H1 (cell line): ENCODE measurements at regions not wholly inside any gene's neighbourhood (a gene's known extent, or its start where the extent isn't known, plus 50 kb on each side); places are given as distances from the start of the nearest gene placed in this dataset.

Experiments
- CTCF ChIA-PET: fragments of 300-600 bp; sonication (Branson Sonifier 250); formaldehyde crosslinking; loops from one replicate; lab custom pipeline; 2021; ENCODE audit not compliant: partially characterized antibody; lab: Charles Lee
- POLR2A ChIA-PET: fragments of 300-600 bp; sonication (Branson Sonifier 250); formaldehyde crosslinking; loops from one replicate; lab custom pipeline; 2021; ENCODE audit warnings: inconsistent platforms; ENCODE audit not compliant: partially characterized antibody; lab: Charles Lee
- DNase-seq, 2 experiments: peaks; one replicate each; pipeline versions ENCODE4 v3.0.0 to v3.0.0-alpha.2; 2010 to 2022; ENCODE audit warnings: low spot score in 2 of 2, low read depth in 1 of 2, mixed read lengths in 1 of 2
- FAIRE-seq: peaks from 2 replicates; lab custom pipeline; 2011; peaks lifted over from hg19 to GRCh38; lab: Jason Lieb, UNC
- H2AFZ ChIP-seq: 2 replicates; pipeline ENCODE4 v1.8.1; 2012; ENCODE audit warnings: low read length, inconsistent platforms
- H2AK5ac ChIP-seq: 2 replicates; pipeline ENCODE4 v1.6.1; 2013; ENCODE audit warnings: low read depth, low read length
- H2BK120ac ChIP-seq: replicated peaks from 2 replicates; pipeline ENCODE3; 2013; ENCODE audit warnings: low read depth, low read length, inconsistent platforms
- H2BK12ac ChIP-seq: 2 replicates; pipeline ENCODE4 v1.6.1; 2013; ENCODE audit warnings: low read depth, low read length
- H2BK15ac ChIP-seq: 2 replicates; pipeline ENCODE4 v1.6.1; 2013; ENCODE audit warnings: low read length
- H2BK20ac ChIP-seq: 2 replicates; pipeline ENCODE4 v1.6.1; 2013; ENCODE audit warnings: low read length
- H2BK5ac ChIP-seq: 2 replicates; pipeline ENCODE4 v1.6.1; 2013; ENCODE audit warnings: low read depth, low read length
- H3K14ac ChIP-seq: 2 replicates; pipeline ENCODE4 v1.6.1; 2013; ENCODE audit warnings: inconsistent platforms; ENCODE audit not compliant: insufficient read length
- H3K18ac ChIP-seq: 2 replicates; pipeline ENCODE4 v1.6.1; 2013; ENCODE audit warnings: low read length; ENCODE audit errors: extremely low read depth
- H3K23ac ChIP-seq: 2 replicates; pipeline ENCODE4 v1.6.1; 2013; ENCODE audit warnings: inconsistent platforms; ENCODE audit not compliant: insufficient read length
- H3K23me2 ChIP-seq: 2 replicates; pipeline ENCODE4 v1.6.1; 2013; ENCODE audit warnings: low read depth, low read length
- H3K27ac ChIP-seq: 2 replicates; pipeline ENCODE4 v1.6.1; 2011; ENCODE audit warnings: low read depth, low read length, inconsistent platforms
- H3K27me3 ChIP-seq, 4 experiments: replicated peaks in 1 of 4; 1 replicate in 1 of 4; 2 replicates in 3 of 4; pipeline versions ENCODE4 v1.6.1 to v1.8.1; 2011 to 2013; ENCODE audit warnings: low read length in 3 of 4, mild to moderate bottlenecking in 3 of 4, inconsistent platforms in 2 of 4, mixed read lengths in 2 of 4, moderate library complexity in 1 of 4; ENCODE audit not compliant: control insufficient read depth in 3 of 4, insufficient read depth in 3 of 4; ENCODE audit errors: extremely low read depth in 1 of 4
- H3K36me3 ChIP-seq, 4 experiments: 2 replicates each; pipeline versions ENCODE4 v1.6.1 to v1.8.1; 2011 to 2013; ENCODE audit warnings: mild to moderate bottlenecking in 4 of 4, low read length in 3 of 4, moderate library complexity in 2 of 4, control low read depth in 1 of 4, inconsistent platforms in 1 of 4; ENCODE audit not compliant: insufficient read depth in 4 of 4, control insufficient read depth in 2 of 4
- H3K4ac ChIP-seq: replicated peaks from 2 replicates; pipeline ENCODE3; 2013; ENCODE audit warnings: low read length, low read depth, mixed read lengths, inconsistent platforms; ENCODE audit not compliant: insufficient read length
- H3K4me1 ChIP-seq, 4 experiments: replicated peaks in 1 of 4; 1 replicate in 1 of 4; 2 replicates in 3 of 4; pipeline versions ENCODE4 v1.6.1 to v1.8.1; 2011 to 2013; ENCODE audit warnings: low read length in 3 of 4, inconsistent platforms in 2 of 4, mixed read lengths in 1 of 4; ENCODE audit not compliant: insufficient read depth in 4 of 4, control insufficient read depth in 3 of 4
- H3K4me2 ChIP-seq, 2 experiments: 2 replicates each; pipeline versions ENCODE4 v1.6.1 to v1.8.1; 2011 to 2013; ENCODE audit warnings: low read depth in 2 of 2, low read length in 2 of 2, control low read depth in 1 of 2, inconsistent platforms in 1 of 2, mild to moderate bottlenecking in 1 of 2; ENCODE audit not compliant: insufficient read depth in 1 of 2
- H3K4me3 ChIP-seq, 4 experiments: fragments of 200-600, 300-600 bp in 1 of 4; sonication (generic), shearing (Covaris generic), sonication (Bioruptor Twin) in 1 of 4; 2 replicates each; pipeline versions ENCODE4 v1.5.1 to v1.8.1; 2011 to 2016; ENCODE audit warnings: low read length in 4 of 4, low read depth in 3 of 4, control low read depth in 2 of 4, inconsistent platforms in 2 of 4, mild to moderate bottlenecking in 2 of 4, mixed read lengths in 1 of 4, moderate library complexity in 1 of 4; ENCODE audit not compliant: insufficient read depth in 2 of 4; ENCODE audit errors: extremely low read depth in 1 of 4
- H3K56ac ChIP-seq: replicated peaks from 2 replicates; pipeline ENCODE3; 2013; ENCODE audit warnings: low read depth, mild to moderate bottlenecking, mixed read lengths, low read length, inconsistent platforms; ENCODE audit not compliant: insufficient read length
- H3K79me1 ChIP-seq: 2 replicates; pipeline ENCODE4 v1.6.1; 2013; ENCODE audit warnings: low read depth, low read length, control low read depth
- H3K79me2 ChIP-seq, 2 experiments: 2 replicates each; pipeline versions ENCODE4 v1.6.1 to v1.8.1; 2012 to 2013; ENCODE audit warnings: low read length in 2 of 2, mild to moderate bottlenecking in 2 of 2, inconsistent platforms in 1 of 2; ENCODE audit not compliant: insufficient read depth in 2 of 2, control insufficient read depth in 1 of 2
- H3K9ac ChIP-seq, 4 experiments: replicated peaks in 1 of 4; 1 replicate in 1 of 4; 2 replicates in 3 of 4; pipeline versions ENCODE4 v1.6.1 to v1.8.1; 2011 to 2013; ENCODE audit warnings: low read depth in 3 of 4, low read length in 3 of 4, control low read depth in 2 of 4, mild to moderate bottlenecking in 2 of 4, moderate library complexity in 2 of 4, inconsistent platforms in 1 of 4; ENCODE audit errors: extremely low read depth in 1 of 4
- H3K9me3 ChIP-seq, 2 experiments: 2 replicates each; pipeline versions ENCODE4 v1.6.1 to v1.8.1; 2012 to 2013; ENCODE audit warnings: mild to moderate bottlenecking in 2 of 2, moderate library complexity in 2 of 2, control low read depth in 1 of 2, inconsistent platforms in 1 of 2, low read depth in 1 of 2, low read length in 1 of 2, mixed read lengths in 1 of 2; ENCODE audit not compliant: insufficient read depth in 2 of 2
- H4K20me1 ChIP-seq, 2 experiments: replicated peaks in 1 of 2; 2 replicates each; pipeline versions ENCODE3 to v1.8.1; 2011 to 2013; ENCODE audit warnings: inconsistent platforms in 2 of 2, low read length in 2 of 2, mild to moderate bottlenecking in 1 of 2; ENCODE audit not compliant: insufficient read depth in 2 of 2, control insufficient read depth in 1 of 2
- H4K5ac ChIP-seq: 2 replicates; pipeline ENCODE4 v1.6.1; 2013; ENCODE audit warnings: low read length, low read depth, mixed read lengths, inconsistent platforms; ENCODE audit not compliant: insufficient read length
- H4K8ac ChIP-seq: 2 replicates; pipeline ENCODE4 v1.8.0; 2013; ENCODE audit warnings: mild to moderate bottlenecking, moderate library complexity, low read length, inconsistent platforms; ENCODE audit not compliant: insufficient read depth; ENCODE audit errors: extremely low read depth
- H4K91ac ChIP-seq: replicated peaks from 2 replicates; pipeline ENCODE3; 2013; ENCODE audit warnings: low read length, mixed read lengths, inconsistent platforms; ENCODE audit not compliant: insufficient read length
- ASH2L ChIP-seq: fragments of 200-600, 300-600 bp; sonication (generic); IDR thresholded peaks from one replicate; pipeline ENCODE4 v1.7.1; 2017; ENCODE audit warnings: low read length
- FOSL1 ChIP-seq: IDR thresholded peaks from 2 replicates; pipeline ENCODE4 v1.6.1; 2011; ENCODE audit warnings: mild to moderate bottlenecking, low read depth, low read length, moderate library complexity; ENCODE audit not compliant: insufficient read depth
- KDM1A ChIP-seq: fragments of 200-600, 300-600 bp; sonication (generic); IDR thresholded peaks from 2 replicates; pipeline ENCODE4 v1.7.1; 2016; ENCODE audit warnings: mild to moderate bottlenecking, low read length, borderline replicate concordance
- NRF1 ChIP-seq: IDR thresholded peaks from 2 replicates; pipeline ENCODE4 v1.6.1; 2011; ENCODE audit warnings: mild to moderate bottlenecking, low read depth, low read length, improper control_type of control experiment
- POLR2AphosphoS5 ChIP-seq: IDR thresholded peaks from 2 replicates; pipeline ENCODE4 v1.6.1; 2011; ENCODE audit warnings: low read depth, low read length
- RAD21 ChIP-seq, 2 experiments: IDR thresholded peaks in 1 of 2; conservative IDR thresholded peaks in 1 of 2; 2 replicates each; pipeline ENCODE4 v1.6.1; 2011; ENCODE audit warnings: low read depth in 2 of 2, low read length in 2 of 2, improper control_type of control experiment in 1 of 2, inconsistent platforms in 1 of 2, mild to moderate bottlenecking in 1 of 2, moderate library complexity in 1 of 2
- RBBP5 ChIP-seq: IDR thresholded peaks from 2 replicates; pipeline ENCODE4 v1.7.1; 2012; ENCODE audit warnings: low read depth, mild to moderate bottlenecking, inconsistent platforms, low read length, moderate library complexity, borderline replicate concordance
- SRF ChIP-seq: IDR thresholded peaks from 2 replicates; pipeline ENCODE4 v1.6.1; 2011; ENCODE audit warnings: mild to moderate bottlenecking, low read depth, low read length, moderate library complexity
- YY1 ChIP-seq: IDR thresholded peaks from 2 replicates; pipeline ENCODE4 v1.6.1; 2011; ENCODE audit warnings: low read depth, mild to moderate bottlenecking, low read length
- WGBS, 2 experiments: shearing (Covaris generic) in 1 of 2; methylation state at CpG; one replicate each; pipeline versions ENCODE4 v1.1.6 to v1.1.7; 2013 to 2015; ENCODE audit warnings: low lambda C conversion rate in 2 of 2, mixed read lengths in 2 of 2, inconsistent platforms in 1 of 2, low coverage in 1 of 2, missing lambda C conversion rate in 1 of 2; ENCODE audit not compliant: insufficient replicate concordance in 2 of 2, insufficient coverage in 1 of 2, insufficient read length in 1 of 2; ENCODE audit errors: extremely low coverage in 1 of 2, missing lambda C conversion rate in 1 of 2; 5-methylcytosine and 5-hydroxymethylcytosine counted together
- TF ChIP-seq, protein P1 (sequence below): IDR thresholded peaks from 2 replicates; pipeline ENCODE4 v1.6.1; 2011; ENCODE audit warnings: low read length, improper control_type of control experiment

DNA sequence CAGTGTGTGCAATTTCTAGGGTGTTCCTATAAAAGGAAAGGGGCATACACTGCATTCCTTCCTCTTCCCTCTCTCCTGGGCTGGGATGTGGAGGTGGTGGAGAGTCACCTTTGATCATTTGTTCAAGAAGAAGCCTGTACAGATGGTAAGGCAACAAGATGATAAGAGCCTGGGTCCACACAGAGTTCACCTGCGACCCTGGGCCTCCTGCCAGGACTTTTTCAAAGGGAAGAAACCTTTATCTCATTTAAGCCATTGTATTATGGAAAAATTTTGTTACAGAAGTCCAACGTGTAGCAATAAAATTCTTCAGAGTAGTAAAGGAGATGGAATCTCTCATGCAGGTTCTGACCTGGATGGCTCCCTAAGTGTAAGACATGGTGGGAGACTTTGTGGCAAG, 189.1 kb downstream of the MIS18A start:
- FAIRE-seq = no peak
- 91% methylated on average over 2 of the region's 2 CpGs; no CpG with 5 or more reads in 1 of the 2 experiments for WGBS, 2 experiments
- H3K27ac ChIP-seq = no peak overlapping the region

More for the DNA sequence above, 189.1 kb downstream of the MIS18A start:
- H2BK12ac ChIP-seq = no peak overlapping the region
- H3K23me2 ChIP-seq = no peaks in the 10 kb centered on the region; the same call in 1 of the 2 replicates
- no peak overlapping the region for H3K14ac ChIP-seq
- H3K9ac ChIP-seq = no peak overlapping the region
- H3K27me3 ChIP-seq = no peaks in the 10 kb centered on the region
- no peak overlapping the region for H3K4ac ChIP-seq
- no peak for TF ChIP-seq SRF
- no peak for TF ChIP-seq NRF1
- TF ChIP-seq RAD21 (IDR thresholded peaks at IDR 0.05 in 1 of 2, conservative IDR thresholded peaks at IDR 0.05 in 1 of 2; ENCODE audit: low read depth in 2 of 2, low read length in 2 of 2) = no peak
- no peak for TF ChIP-seq KDM1A
- TF ChIP-seq ASH2L = no peak
- TF ChIP-seq, protein P1, sequence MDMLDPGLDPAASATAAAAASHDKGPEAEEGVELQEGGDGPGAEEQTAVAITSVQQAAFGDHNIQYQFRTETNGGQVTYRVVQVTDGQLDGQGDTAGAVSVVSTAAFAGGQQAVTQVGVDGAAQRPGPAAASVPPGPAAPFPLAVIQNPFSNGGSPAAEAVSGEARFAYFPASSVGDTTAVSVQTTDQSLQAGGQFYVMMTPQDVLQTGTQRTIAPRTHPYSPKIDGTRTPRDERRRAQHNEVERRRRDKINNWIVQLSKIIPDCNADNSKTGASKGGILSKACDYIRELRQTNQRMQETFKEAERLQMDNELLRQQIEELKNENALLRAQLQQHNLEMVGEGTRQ = no peak
- no peak for TF ChIP-seq YY1
- no peak for TF ChIP-seq FOSL1
- no peak for TF ChIP-seq POLR2AphosphoS5
- TF ChIP-seq RBBP5 = no peak
- H4K8ac ChIP-seq = no peak overlapping the region
- H2BK20ac ChIP-seq = no peak overlapping the region
- no peak overlapping the region for H4K5ac ChIP-seq
- H2AFZ ChIP-seq = no peak overlapping the region
- no peak overlapping the region for H3K56ac ChIP-seq
- no peak overlapping the region for H3K18ac ChIP-seq
- H3K79me2 ChIP-seq = no peaks in the 10 kb centered on the region
- no peak overlapping the region for H3K4me3 ChIP-seq
- no peaks in the 10 kb centered on the region for H4K20me1 ChIP-seq
- H4K91ac ChIP-seq = no peak overlapping the region
- H2BK5ac ChIP-seq = no peak overlapping the region
- H3K4me2 ChIP-seq = no peak overlapping the region
- no peak overlapping the region for H2AK5ac ChIP-seq
- no peak for DNase-seq
- no peak overlapping the region for H2BK15ac ChIP-seq
- H2BK120ac ChIP-seq = no peak overlapping the region
- CTCF ChIA-PET = interaction anchor here (0.6 to 2.4 kb wide), 2 partner anchors 14 kb away, joined by 3 to 12 read pairs; no protein-coding TSS in a partner anchor
- no peaks in the 10 kb centered on the region for H3K79me1 ChIP-seq
- POLR2A ChIA-PET = no interaction called here
- no peaks in the 10 kb centered on the region for H3K36me3 ChIP-seq
- H3K4me1 ChIP-seq = no peaks in the 10 kb centered on the region
- no peaks in the 10 kb centered on the region for H3K9me3 ChIP-seq
- H3K23ac ChIP-seq = no peak overlapping the region
